Effector memory CD4-positive, alpha-beta T cell (primary cell): ENCODE measurements at regions not wholly inside any gene's neighbourhood (a gene's known extent, or its start where the extent isn't known, plus 50 kb on each side); places are given as distances from the start of the nearest gene placed in this dataset.

Source experiments
- DNase-seq, 3 donors: peaks; one replicate each; pipeline ENCODE4 v3.0.0-alpha.2; 2020
- H3K27ac ChIP-seq: 2 replicates; pipeline ENCODE4 v1.7.0; 2013; ENCODE audit warnings: mild to moderate bottlenecking, low read length, moderate library complexity; ENCODE audit not compliant: insufficient read depth, poor library complexity, severe bottlenecking
- H3K27me3 ChIP-seq: replicated peaks from 2 replicates; pipeline ENCODE4 v1.7.0; 2013; ENCODE audit warnings: mild to moderate bottlenecking, low read length; ENCODE audit not compliant: insufficient read depth, control insufficient read depth, poor library complexity, severe bottlenecking
- H3K36me3 ChIP-seq: 2 replicates; pipeline ENCODE4 v1.7.0; 2013; ENCODE audit warnings: mild to moderate bottlenecking, low read length, moderate library complexity; ENCODE audit not compliant: control insufficient read depth, insufficient read depth
- H3K4me1 ChIP-seq: 2 replicates; pipeline ENCODE4 v1.7.0; 2013; ENCODE audit warnings: low read length, mild to moderate bottlenecking; ENCODE audit not compliant: control insufficient read depth, insufficient read depth, poor library complexity, severe bottlenecking
- H3K4me3 ChIP-seq: 2 replicates; pipeline ENCODE4 v1.7.0; 2013; ENCODE audit warnings: low read length, low read depth, mild to moderate bottlenecking; ENCODE audit not compliant: insufficient read depth, poor library complexity, severe bottlenecking
- H3K9me3 ChIP-seq: 2 replicates; pipeline ENCODE4 v1.7.0; 2013; ENCODE audit warnings: mild to moderate bottlenecking, low read length, moderate library complexity; ENCODE audit not compliant: control insufficient read depth

GRCh38 chr11:80362563-80363340 is 921.9 kb upstream of the TENM4 start:
- DNase-seq, result no peak
- Histone ChIP-seq H3K4me1 (no peaks in the 10 kb centered on the region), H3K4me3 (no peak overlapping the region), H3K9me3 (no peaks in the 10 kb centered on the region), H3K27me3 (no peaks in the 10 kb centered on the region), H3K27ac (no peak overlapping the region), H3K36me3 (no peaks in the 10 kb centered on the region)

- Histone ChIP-seq H3K9me3 (peaks cover 3% of the 10 kb centered on the region), H3K27ac (no peak overlapping the region), H3K36me3 (no peaks in the 10 kb centered on the region), H3K4me1 (no peaks in the 10 kb centered on the region), H3K4me3 (no peak overlapping the region), H3K27me3 (no peaks in the 10 kb centered on the region)
- no peak for DNase-seq
Observed at GRCh38 chr11:80355251-80355650, 914.4 kb upstream of the TENM4 start.

GRCh38 chr11:80350541-80350940 is 909.7 kb upstream of the TENM4 start:
- H3K36me3 ChIP-seq, result no peaks in the 10 kb centered on the region
- H3K27ac ChIP-seq, result no peak overlapping the region
- peaks cover 3% of the 10 kb centered on the region for H3K9me3 ChIP-seq

GRCh38 chr11:80349997-80350396 is 909.2 kb upstream of the TENM4 start:
- Histone ChIP-seq H3K4me1 (no peaks in the 10 kb centered on the region), H3K27me3 (no peaks in the 10 kb centered on the region), H3K36me3 (no peaks in the 10 kb centered on the region), H3K9me3 (peaks cover 3% of the 10 kb centered on the region), H3K27ac (no peak overlapping the region), H3K4me3 (no peak overlapping the region)
- no peak for DNase-seq

More at GRCh38 chr11:80350541-80350940, 909.7 kb upstream of the TENM4 start:
- no peak overlapping the region for H3K4me3 ChIP-seq
- no peaks in the 10 kb centered on the region for H3K4me1 ChIP-seq
- H3K27me3 ChIP-seq, result no peaks in the 10 kb centered on the region
- DNase-seq, result no peak

- no peak overlapping the region for H3K27ac ChIP-seq
- H3K4me1 ChIP-seq, result no peaks in the 10 kb centered on the region
- H3K27me3 ChIP-seq, result no peaks in the 10 kb centered on the region
- DNase-seq, result no peak
- peaks cover 2% of the 10 kb centered on the region for H3K9me3 ChIP-seq
- H3K4me3 ChIP-seq, result no peak overlapping the region
- no peaks in the 10 kb centered on the region for H3K36me3 ChIP-seq
Observed at GRCh38 chr11:80346353-80347059, 905.7 kb upstream of the TENM4 start.

- Histone ChIP-seq H3K9me3 (no peaks in the 10 kb centered on the region), H3K4me3 (no peak overlapping the region), H3K36me3 (no peaks in the 10 kb centered on the region), H3K27me3 (no peaks in the 10 kb centered on the region), H3K4me1 (no peaks in the 10 kb centered on the region), H3K27ac (no peak overlapping the region)
- no peak for DNase-seq
Observed at GRCh38 chr11:80343436-80343835, 902.6 kb upstream of the TENM4 start.

- no peaks in the 10 kb centered on the region for H3K27me3 ChIP-seq
- H3K9me3 ChIP-seq, result no peaks in the 10 kb centered on the region
- no peak overlapping the region for H3K27ac ChIP-seq
- no peak overlapping the region for H3K4me3 ChIP-seq
- no peaks in the 10 kb centered on the region for H3K4me1 ChIP-seq
- no peak for DNase-seq
- H3K36me3 ChIP-seq, result no peaks in the 10 kb centered on the region
Observed at GRCh38 chr11:80338231-80338630, 897.4 kb upstream of the TENM4 start.

- no peaks in the 10 kb centered on the region for H3K4me1 ChIP-seq
- no peaks in the 10 kb centered on the region for H3K36me3 ChIP-seq
- no peaks in the 10 kb centered on the region for H3K9me3 ChIP-seq
- no peak for DNase-seq
- no peak overlapping the region for H3K4me3 ChIP-seq
- H3K27ac ChIP-seq, result no peak overlapping the region
- no peaks in the 10 kb centered on the region for H3K27me3 ChIP-seq
Observed at GRCh38 chr11:80331694-80332093, 890.9 kb upstream of the TENM4 start.

- Histone ChIP-seq H3K4me3 (no peak overlapping the region), H3K27ac (no peak overlapping the region), H3K36me3 (no peaks in the 10 kb centered on the region), H3K9me3 (no peaks in the 10 kb centered on the region), H3K4me1 (no peaks in the 10 kb centered on the region), H3K27me3 (no peaks in the 10 kb centered on the region)
- no peak for DNase-seq
Observed at GRCh38 chr11:80330264-80330663, 889.4 kb upstream of the TENM4 start.

GRCh38 chr11:80328774-80329173 is 887.9 kb upstream of the TENM4 start:
- no peaks in the 10 kb centered on the region for H3K27me3 ChIP-seq
- DNase-seq, result no peak
- H3K36me3 ChIP-seq, result no peaks in the 10 kb centered on the region
- no peak overlapping the region for H3K27ac ChIP-seq
- H3K9me3 ChIP-seq, result no peaks in the 10 kb centered on the region
- H3K4me1 ChIP-seq, result no peaks in the 10 kb centered on the region
- H3K4me3 ChIP-seq, result no peak overlapping the region
